ENCODE measurements at regions not wholly inside any gene's neighbourhood (a gene's known extent, or its start where the extent isn't known, plus 50 kb on each side); places are given as distances from the start of the nearest gene placed in this dataset.

DNA sequence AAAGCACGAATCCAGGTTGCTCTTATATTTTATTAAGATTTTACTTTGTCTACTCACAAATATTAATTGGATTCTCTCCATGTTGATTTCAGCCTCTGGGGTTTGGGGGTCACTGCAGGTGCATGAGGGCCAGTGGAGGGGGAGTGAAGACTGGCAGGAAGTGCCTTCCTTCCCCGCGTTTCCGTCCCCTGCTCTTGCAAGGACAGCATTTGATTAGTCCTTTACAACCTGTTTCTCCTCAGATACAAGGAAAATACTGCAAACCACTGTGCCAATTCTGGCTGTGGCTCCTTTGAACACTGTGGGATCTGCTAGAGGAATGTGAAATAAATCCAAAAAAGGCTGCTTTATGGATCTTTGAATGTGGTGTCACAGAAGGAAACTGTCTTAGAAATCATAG lies 291.8 kb downstream of the ETNK1 start:
- Histone ChIP-seq H3K27me3 (no peaks in the 10 kb centered on the region), H3K9ac (no peak overlapping the region), H3K4me1 (no peaks in the 10 kb centered on the region), H3K4me2 (no peak overlapping the region), H3K36me3 (no peaks in the 10 kb centered on the region), H3K9me3 (replicated peaks in 1 of 11) (no peaks in the 10 kb centered on the region), H3K27ac (no peak overlapping the region), H3K4me3 (no peak overlapping the region), H4K20me1 (no peaks in the 10 kb centered on the region)
- no peak for TF ChIP-seq Cebpa-rat (IDR thresholded peaks at IDR 0.05)

DNA sequence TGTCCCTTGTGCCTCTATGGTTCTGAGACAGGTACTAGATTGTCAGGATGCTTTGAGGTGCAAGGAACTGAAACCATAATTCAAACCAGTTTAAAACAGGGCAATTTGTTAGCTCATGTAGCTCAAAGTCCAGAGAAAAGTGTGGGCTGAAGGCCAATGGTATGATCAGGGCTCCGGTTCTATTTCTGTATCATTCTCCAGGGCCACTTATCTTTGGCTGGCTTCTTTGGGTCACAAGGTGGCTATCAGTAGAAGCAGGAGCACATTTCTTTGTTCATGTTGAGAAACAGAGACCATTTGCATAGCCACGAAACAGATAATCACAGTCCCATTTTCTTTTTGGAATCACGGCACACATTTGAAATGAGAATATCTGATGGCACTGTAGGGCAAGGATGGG lies 294.9 kb downstream of the ETNK1 start:
- no peaks in the 10 kb centered on the region for H4K20me1 ChIP-seq
- H3K9ac ChIP-seq: no peak overlapping the region
- no peaks in the 10 kb centered on the region for H3K9me3 ChIP-seq (replicated peaks in 1 of 11)
- H3K36me3 ChIP-seq: no peaks in the 10 kb centered on the region
- no peak overlapping the region for H3K27ac ChIP-seq
- H3K27me3 ChIP-seq: no peaks in the 10 kb centered on the region
- no peak overlapping the region for H3K4me3 ChIP-seq
- no peak overlapping the region for H3K4me2 ChIP-seq
- H3K4me1 ChIP-seq: no peaks in the 10 kb centered on the region
- TF ChIP-seq Cebpa-rat (IDR thresholded peaks at IDR 0.05): no peak

DNA sequence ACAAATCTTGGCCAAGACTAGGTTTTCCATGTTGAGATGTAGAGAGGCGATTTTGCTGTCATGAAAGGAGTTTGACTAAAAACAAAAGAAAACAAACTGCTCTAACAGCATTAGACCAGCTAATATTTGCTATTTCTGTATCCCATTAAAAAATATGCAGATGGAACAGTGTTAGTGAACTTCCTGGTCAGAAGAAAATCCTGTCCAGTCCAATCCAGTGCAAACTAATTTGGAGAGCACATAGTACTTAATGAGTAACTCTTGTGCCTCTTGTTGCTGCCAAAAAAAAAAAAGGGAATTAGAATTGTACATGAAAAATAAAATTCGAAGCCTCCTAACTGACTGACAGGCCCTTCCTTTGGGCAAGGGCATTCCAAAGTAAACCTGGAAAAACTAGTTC lies 298.8 kb downstream of the ETNK1 start:
- H3K9me3 ChIP-seq (replicated peaks in 1 of 11): no peaks in the 10 kb centered on the region
- H3K27me3 ChIP-seq: no peaks in the 10 kb centered on the region
- H3K4me3 ChIP-seq: no peak overlapping the region
- H3K9ac ChIP-seq: no peak overlapping the region
- no peak overlapping the region for H3K27ac ChIP-seq
- H4K20me1 ChIP-seq: no peaks in the 10 kb centered on the region
- no peaks in the 10 kb centered on the region for H3K36me3 ChIP-seq
- no peak overlapping the region for H3K4me2 ChIP-seq
- H3K4me1 ChIP-seq: no peaks in the 10 kb centered on the region
- TF ChIP-seq Cebpa-rat (IDR thresholded peaks at IDR 0.05): no peak

DNA sequence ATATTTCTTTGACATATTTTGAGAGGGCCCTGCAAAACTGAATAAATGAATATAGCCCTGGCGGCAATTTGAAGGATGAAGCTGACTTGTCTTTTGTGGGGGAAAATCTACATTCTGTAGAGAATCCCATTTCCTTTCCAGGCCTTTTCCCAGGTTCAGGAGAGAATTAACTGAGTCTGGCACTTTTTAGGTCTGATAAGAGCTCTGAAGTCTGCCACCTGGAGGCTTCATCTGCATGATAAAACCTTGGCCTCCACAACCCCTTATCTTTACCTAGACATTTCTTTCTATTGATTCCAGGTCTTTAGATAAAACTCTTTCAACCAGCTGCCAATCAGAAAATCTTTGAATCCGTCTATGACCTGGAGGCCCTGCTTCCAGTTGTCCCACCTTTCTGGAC lies 299.4 kb downstream of the ETNK1 start:
- Histone ChIP-seq H3K4me3 (no peak overlapping the region), H3K27ac (no peak overlapping the region), H3K9me3 (replicated peaks in 1 of 11) (no peaks in the 10 kb centered on the region), H3K9ac (no peak overlapping the region), H3K36me3 (no peaks in the 10 kb centered on the region), H3K4me1 (no peaks in the 10 kb centered on the region), H3K4me2 (no peak overlapping the region), H4K20me1 (no peaks in the 10 kb centered on the region), H3K27me3 (no peaks in the 10 kb centered on the region)
- no peak for TF ChIP-seq Cebpa-rat (IDR thresholded peaks at IDR 0.05)

DNA sequence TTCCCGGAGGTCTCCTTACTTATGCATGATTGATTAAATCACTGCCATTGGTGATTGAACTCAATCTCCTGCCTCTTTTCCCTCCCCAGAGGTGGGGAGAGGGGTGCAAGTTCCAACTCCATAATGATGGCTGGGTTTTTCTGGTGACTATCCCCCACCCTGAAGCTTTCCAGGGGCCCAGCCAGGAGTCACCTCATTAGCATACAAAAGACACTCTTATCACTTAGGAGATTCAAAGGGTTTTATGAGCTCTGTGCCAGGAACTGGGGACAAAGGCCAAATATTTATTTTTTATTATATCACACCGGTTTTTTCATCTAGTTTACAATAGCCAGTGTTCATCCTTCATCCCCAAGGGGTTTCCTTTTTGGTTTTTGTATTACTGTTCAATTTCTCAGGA lies 300.7 kb downstream of the ETNK1 start:
- Histone ChIP-seq H3K9me3 (replicated peaks in 1 of 11) (no peaks in the 10 kb centered on the region), H3K27ac (no peak overlapping the region), H3K4me3 (no peak overlapping the region), H3K4me2 (no peak overlapping the region), H3K27me3 (no peaks in the 10 kb centered on the region), H3K9ac (no peak overlapping the region), H3K36me3 (no peaks in the 10 kb centered on the region), H4K20me1 (no peaks in the 10 kb centered on the region), H3K4me1 (no peaks in the 10 kb centered on the region)
- TF ChIP-seq Cebpa-rat (IDR thresholded peaks at IDR 0.05): no peak

DNA sequence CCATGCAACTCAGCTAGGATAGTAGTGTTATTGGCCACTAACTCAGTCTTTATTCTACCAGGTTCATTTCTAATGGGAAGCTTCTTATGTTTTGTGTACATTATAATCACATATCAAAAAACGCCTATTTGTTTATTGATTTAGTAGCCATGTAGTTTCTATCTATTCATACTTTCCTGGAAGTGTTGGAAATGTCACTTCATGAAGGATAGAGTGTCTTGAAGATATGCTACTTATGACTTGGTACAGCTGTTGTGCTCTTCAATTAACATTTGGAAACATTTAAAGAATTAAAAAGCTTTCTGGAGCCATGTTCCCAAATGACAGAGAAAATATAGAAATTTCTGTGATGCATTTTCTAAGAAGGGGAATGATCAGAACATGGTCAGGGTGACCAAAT lies 307.5 kb downstream of the ETNK1 start:
- H3K4me3 ChIP-seq: no peak overlapping the region
- H4K20me1 ChIP-seq: no peaks in the 10 kb centered on the region
- H3K27me3 ChIP-seq: no peaks in the 10 kb centered on the region
- no peaks in the 10 kb centered on the region for H3K4me1 ChIP-seq
- no peak overlapping the region for H3K9ac ChIP-seq
- no peaks in the 10 kb centered on the region for H3K36me3 ChIP-seq
- TF ChIP-seq Cebpa-rat (IDR thresholded peaks at IDR 0.05): no peak
- H3K4me2 ChIP-seq: no peak overlapping the region
- no peaks in the 10 kb centered on the region for H3K9me3 ChIP-seq (replicated peaks in 1 of 11)
- no peak overlapping the region for H3K27ac ChIP-seq

DNA sequence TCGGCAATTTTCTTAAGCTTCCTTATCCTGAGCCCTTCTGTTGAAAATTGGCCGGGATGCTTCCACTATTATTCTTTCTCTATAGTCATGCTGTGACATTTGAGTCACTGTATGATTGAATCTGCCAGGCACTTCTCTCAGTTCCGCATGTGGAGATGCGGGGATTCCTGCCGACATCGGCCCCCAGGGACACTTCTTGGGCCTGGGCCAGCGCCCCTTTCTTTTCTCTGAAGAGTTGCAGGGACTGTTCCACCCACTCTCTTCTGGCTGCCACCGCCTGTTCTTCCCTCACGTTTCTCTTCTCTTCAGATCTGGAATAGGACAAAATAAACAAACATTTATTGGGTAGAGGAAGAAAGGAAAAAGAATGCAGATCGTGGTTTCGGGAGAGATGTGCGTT lies 310.1 kb downstream of the ETNK1 start:
- Histone ChIP-seq H4K20me1 (no peaks in the 10 kb centered on the region), H3K4me1 (no peaks in the 10 kb centered on the region), H3K4me3 (no peak overlapping the region), H3K36me3 (no peaks in the 10 kb centered on the region), H3K9ac (no peak overlapping the region), H3K27ac (no peak overlapping the region), H3K27me3 (no peaks in the 10 kb centered on the region), H3K9me3 (replicated peaks in 1 of 11) (no peaks in the 10 kb centered on the region), H3K4me2 (no peak overlapping the region)
- TF ChIP-seq Cebpa-rat (IDR thresholded peaks at IDR 0.05): no peak

DNA sequence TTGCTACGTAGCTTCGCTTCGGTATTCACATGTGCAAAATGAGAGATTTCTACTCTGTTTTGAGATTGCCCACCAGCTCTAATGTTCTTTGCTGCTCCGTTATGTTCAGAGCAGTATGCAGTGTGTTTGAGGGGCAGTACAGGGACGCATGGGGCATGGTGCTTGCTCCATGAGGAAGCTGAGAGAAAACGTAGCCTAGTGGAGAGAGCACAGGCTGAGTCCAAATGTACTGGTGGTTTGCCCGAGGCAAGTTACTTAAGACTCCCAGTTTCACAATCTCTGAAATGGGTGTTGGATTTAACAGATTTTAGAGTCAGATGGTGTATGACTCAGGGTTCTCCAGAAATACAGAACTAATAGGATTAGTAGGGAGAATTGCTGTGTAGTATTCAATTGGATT lies 310.5 kb downstream of the ETNK1 start:
- no peaks in the 10 kb centered on the region for H3K36me3 ChIP-seq

DNA sequence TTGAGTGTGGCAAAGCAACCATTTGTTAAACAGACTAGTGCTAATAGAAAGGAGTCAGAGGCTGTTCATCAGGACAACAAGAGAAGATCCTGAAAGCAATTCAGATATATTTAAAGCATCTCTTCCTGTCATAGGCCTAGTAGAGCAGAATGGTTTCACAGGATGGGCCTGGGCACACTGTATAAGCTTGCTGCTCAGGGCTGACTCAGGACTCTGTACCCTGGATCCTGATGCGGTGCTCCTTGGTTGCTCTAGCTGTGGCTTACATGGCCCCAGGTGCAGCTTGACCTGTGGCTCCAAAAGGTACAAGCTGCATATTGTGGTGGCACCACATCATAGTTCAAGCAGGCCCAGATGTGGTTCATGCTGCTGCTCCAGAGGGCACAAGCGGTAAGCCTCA lies 313.4 kb downstream of the ETNK1 start:
- Histone ChIP-seq H3K36me3 (no peaks in the 10 kb centered on the region), H3K27ac (no peak overlapping the region), H3K27me3 (no peaks in the 10 kb centered on the region), H3K9me3 (replicated peaks in 1 of 11) (peaks cover 5 to 25% (median 15%) of the 10 kb centered on the region in 11 experiments; a peak in 12 of 22 replicates), H3K4me3 (no peak overlapping the region), H4K20me1 (no peaks in the 10 kb centered on the region), H3K4me2 (no peak overlapping the region), H3K9ac (no peak overlapping the region), H3K4me1 (no peaks in the 10 kb centered on the region)
- no peak for TF ChIP-seq Cebpa-rat (IDR thresholded peaks at IDR 0.05)

More for the DNA sequence above, 310.5 kb downstream of the ETNK1 start:
- TF ChIP-seq Cebpa-rat (IDR thresholded peaks at IDR 0.05): no peak
- no peaks in the 10 kb centered on the region for H3K27me3 ChIP-seq
- peaks cover 0 to 3% (median 0%) of the 10 kb centered on the region in 11 experiments; a peak in 1 of 22 replicates for H3K9me3 ChIP-seq (replicated peaks in 1 of 11)
- no peak overlapping the region for H3K27ac ChIP-seq
- H3K4me3 ChIP-seq: no peak overlapping the region
- H3K4me2 ChIP-seq: no peak overlapping the region
- H3K9ac ChIP-seq: no peak overlapping the region
- no peaks in the 10 kb centered on the region for H3K4me1 ChIP-seq
- H4K20me1 ChIP-seq: no peaks in the 10 kb centered on the region

DNA sequence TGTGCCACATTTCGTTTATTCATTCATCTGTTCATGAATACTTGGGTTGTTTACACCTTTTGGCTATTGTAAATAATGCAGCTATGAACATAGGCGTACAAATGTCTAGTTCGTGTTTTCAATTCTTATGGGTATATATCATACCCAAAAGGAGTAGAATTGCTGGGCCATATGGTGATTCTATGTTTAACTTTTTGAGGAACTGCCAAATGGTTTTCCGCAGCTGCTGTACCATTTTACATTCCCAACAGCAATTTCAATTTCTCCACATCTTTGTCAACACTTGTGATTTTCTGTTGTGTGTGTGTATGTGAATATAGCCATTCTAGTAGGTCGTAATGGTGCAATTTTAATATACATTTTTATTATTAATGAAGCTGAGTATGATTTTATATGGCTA lies 326.2 kb downstream of the ETNK1 start:
- H3K9me3 ChIP-seq (replicated peaks in 1 of 11): peaks cover 15 to 19% (median 17%) of the 10 kb centered on the region in 11 experiments

DNA sequence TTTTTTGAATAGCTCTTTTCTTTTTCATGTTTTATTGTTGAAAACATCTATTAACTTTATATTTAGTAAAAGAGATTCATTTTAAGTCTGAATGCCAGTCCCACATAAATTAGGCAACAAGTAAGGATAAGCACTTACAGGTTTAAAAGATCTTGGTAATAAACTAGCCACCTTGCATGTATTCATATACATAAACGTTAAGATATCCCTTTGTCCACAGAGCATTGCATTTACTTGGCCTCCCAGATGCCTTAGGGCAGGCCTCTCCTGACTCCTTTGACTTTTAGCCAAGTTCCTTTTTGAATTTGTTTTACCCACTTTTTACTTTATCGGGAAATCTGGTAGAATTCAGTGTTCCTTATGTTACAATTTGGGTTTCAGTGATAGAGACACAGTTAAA lies 331.7 kb downstream of the ETNK1 start:
- no peak overlapping the region for H3K9ac ChIP-seq
- no peak for TF ChIP-seq Cebpa-rat (IDR thresholded peaks at IDR 0.05)
- H3K9me3 ChIP-seq (replicated peaks in 1 of 11): peaks cover 13 to 17% (median 14%) of the 10 kb centered on the region in 11 experiments
- no peaks in the 10 kb centered on the region for H4K20me1 ChIP-seq
- no peak overlapping the region for H3K4me3 ChIP-seq
- H3K27ac ChIP-seq: no peak overlapping the region
- no peaks in the 10 kb centered on the region for H3K27me3 ChIP-seq
- H3K4me1 ChIP-seq: no peaks in the 10 kb centered on the region
- no peak overlapping the region for H3K4me2 ChIP-seq
- no peaks in the 10 kb centered on the region for H3K36me3 ChIP-seq

More for the DNA sequence above, 326.2 kb downstream of the ETNK1 start:
- no peak for TF ChIP-seq Cebpa-rat (IDR thresholded peaks at IDR 0.05)
- Histone ChIP-seq H3K9ac (no peak overlapping the region), H3K36me3 (no peaks in the 10 kb centered on the region), H3K4me3 (no peak overlapping the region), H3K27me3 (no peaks in the 10 kb centered on the region), H3K27ac (no peak overlapping the region), H4K20me1 (no peaks in the 10 kb centered on the region), H3K4me1 (no peaks in the 10 kb centered on the region), H3K4me2 (no peak overlapping the region)

Measured in BLaER1 treated with 17β-estradiol and CSF1 and Interleukin-3, amounts not matched to agents 10 nM and 100 nM (cell line).